ENCODE measurements at regions not wholly inside any gene's neighbourhood (a gene's known extent, or its start where the extent isn't known, plus 50 kb on each side); places are given as distances from the start of the nearest gene placed in this dataset.
"Not testable (repeated sequence)": the region's sequence is repeated elsewhere in the genome, so short reads cannot be mapped to it uniquely, and the experiment has no call there.

DNA sequence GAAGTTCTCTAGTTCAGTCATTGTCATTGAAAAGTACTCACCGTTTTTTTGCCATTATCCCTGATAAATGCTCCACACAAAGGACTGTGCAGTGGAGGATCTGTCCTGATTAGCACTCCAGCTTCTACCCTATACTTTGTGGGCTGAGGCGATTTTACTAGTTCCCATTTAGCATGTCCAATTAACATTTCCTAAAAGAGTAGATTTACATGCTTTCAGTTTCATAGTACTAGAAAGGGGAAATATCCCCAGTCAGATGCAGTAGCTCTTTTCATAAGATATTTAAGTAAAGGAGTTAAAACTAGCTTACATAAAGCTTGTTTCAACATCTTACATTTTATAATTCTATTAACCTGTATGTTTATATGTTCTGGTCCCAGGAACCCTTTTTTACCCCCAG lies 144.9 kb upstream of the APOOL start:
- DNase-seq = not testable (repeated sequence)

GRCh38 chrX:84865113-84865512 lies 138.6 kb upstream of the APOOL start:
- no peak for DNase-seq

DNA sequence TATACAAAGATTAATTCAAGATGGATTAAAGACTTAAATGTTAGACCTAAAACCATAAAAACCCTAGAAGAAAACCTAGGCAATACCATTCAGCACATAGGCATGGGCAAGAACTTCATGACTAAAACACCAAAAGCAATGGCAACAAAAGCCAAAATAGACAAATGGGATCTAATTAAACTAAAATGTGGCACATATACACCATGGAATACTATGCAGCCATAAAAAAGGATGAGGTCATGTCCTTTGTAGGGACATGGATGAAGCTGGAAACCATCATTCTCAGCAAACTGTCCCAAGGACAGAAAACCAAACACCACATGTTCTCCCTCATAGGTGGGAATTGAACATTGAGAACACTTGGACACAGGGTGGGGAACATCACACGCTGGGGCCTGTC lies 133.4 kb upstream of the APOOL start:
- not testable (repeated sequence) for DNase-seq

- peak; percentile 8 for DNase-seq
These were observed 131.4 kb upstream of the APOOL start for GRCh38 chrX:84872160-84872771.

DNA sequence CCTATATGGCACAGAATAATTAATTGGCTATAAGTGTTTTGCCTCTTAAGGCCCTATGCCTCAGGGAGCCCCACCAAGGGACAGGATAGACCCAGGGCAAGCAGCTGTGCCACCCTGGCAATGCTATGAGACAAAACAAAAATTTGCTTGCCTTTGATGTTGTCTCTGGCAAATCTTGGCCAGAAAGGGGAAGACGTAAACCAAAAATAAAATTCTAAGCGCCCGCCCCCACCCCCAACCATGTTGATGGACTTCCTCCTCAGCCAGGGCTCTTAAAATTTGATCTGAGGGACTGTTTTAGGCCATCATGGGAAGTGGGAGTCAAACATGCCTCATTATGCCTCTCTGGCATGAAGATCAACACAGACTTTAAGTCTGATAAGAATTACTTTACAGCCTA lies 130.5 kb upstream of the APOOL start:
- no peak for DNase-seq

GRCh38 chrX:84876876-84877275 lies 126.8 kb upstream of the APOOL start:
- DNase-seq = no peak

DNA sequence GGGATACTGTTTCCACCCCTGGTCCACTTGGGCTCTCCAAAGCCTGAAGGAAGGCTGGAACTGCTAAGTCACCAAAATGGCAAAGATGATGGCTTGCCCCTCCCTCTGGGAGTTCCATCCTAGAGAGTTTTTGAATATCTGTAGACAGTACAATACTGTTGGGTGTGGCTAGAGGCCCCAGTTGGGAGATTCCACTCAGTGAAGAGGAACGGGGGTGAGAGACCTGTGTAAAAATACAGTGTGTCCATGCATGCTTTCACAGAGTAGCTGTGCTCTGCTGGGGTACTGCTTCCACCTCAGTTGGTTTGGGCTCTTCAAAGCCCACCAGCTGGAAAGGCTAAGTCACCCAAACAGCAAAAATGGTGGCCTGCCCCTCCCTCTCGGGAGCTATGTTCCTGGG lies 109.8 kb upstream of the APOOL start:
- no peak for DNase-seq

DNA sequence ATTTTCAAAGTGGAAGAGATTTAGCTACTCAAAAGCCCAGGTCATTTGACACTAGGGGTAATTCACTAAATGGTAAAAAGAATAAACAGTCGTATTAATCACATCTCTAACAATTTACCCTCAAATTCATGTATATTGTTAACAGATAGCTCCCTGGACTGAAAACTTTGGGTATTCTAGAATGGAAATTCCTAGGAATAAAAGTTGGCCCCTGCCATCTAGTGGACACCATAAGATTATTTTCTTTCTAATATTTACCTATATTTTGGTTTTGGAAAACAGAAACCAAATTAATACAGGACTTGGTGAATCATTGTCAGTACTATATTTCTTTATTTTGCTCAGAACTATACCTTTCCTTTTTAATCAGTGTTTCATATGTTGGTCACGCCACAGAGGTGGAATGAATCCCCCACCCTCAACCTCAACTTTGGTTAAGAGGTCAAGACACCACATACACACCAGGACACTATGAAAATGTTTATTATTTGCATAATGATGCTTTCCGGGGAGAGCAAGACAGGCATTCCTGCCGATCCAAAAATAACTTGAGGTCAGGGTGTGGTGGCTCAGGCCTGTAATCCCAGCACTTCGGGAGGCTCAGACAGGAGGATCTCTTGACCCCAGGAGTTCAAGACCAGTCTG lies 96.2 kb upstream of the APOOL start:
- DNase-seq = peak; percentile 10

- DNase-seq = no peak
These were observed 94.5 kb upstream of the APOOL start for GRCh38 chrX:84909151-84909550.

DNA sequence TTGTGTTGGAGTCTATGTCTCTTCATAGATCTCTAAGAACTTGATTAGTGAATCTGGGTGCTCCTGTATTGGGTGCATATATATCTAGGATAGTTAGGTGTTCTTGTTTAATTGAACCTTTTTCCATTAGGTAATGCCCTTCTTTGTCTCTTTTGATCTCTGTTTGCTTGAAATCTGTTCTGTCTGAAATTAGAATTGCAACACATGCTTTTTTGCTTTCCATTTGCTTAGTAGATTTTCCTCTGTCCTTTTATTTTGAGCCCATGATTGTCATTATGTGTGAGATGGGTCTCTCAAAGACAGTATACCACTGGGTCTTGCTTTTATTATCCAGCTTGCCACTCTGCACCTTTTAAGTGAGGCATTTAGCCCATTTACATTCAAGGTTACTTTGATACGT lies 79.1 kb upstream of the APOOL start:
- DNase-seq = no peak

- no peak for DNase-seq
These were observed 70.9 kb upstream of the APOOL start for GRCh38 chrX:84932814-84933213.

GRCh38 chrX:84933956-84934556 lies 69.6 kb upstream of the APOOL start:
- no peak for DNase-seq

All from muscle of arm (tissue), 1 donor.